HPDE6-E6E7 (cell line): ENCODE measurements at regions not wholly inside any gene's neighbourhood (a gene's known extent, or its start where the extent isn't known, plus 50 kb on each side); places are given as distances from the start of the nearest gene placed in this dataset.
A peak's percentile ranks its signal among the peaks of the same experiment; 100 is the strongest.
"Not testable (repeated sequence)": the region's sequence is repeated elsewhere in the genome, so short reads cannot be mapped to it uniquely, and the experiment has no call there.

Experiments used
- DNase-seq: peaks from one replicate; pipeline ENCODE4 v3.0.0; 2011; ENCODE audit warnings: missing footprints; ENCODE audit errors: extremely low spot score

- no peak for DNase-seq
Observed at GRCh38 chr7:17396692-17397091, 98.2 kb downstream of the AHR start.

GRCh38 chr7:17401791-17402627 is 103.6 kb downstream of the AHR start:
- DNase-seq: no peak

- no peak for DNase-seq
Observed at GRCh38 chr7:17402628-17403278, 104.3 kb downstream of the AHR start.

GRCh38 chr7:17404006-17404405 is 105.6 kb downstream of the AHR start:
- DNase-seq: no peak

- peak; percentile 55 for DNase-seq
Observed at GRCh38 chr7:17405786-17406185, 107.3 kb downstream of the AHR start.

GRCh38 chr7:17406738-17407137 is 108.3 kb downstream of the AHR start:
- no peak for DNase-seq

GRCh38 chr7:17407229-17407628 is 108.8 kb downstream of the AHR start:
- no peak for DNase-seq

GRCh38 chr7:17408245-17408903 is 109.9 kb downstream of the AHR start:
- peak; percentile 53 for DNase-seq

GRCh38 chr7:17408904-17409290 is 110.4 kb downstream of the AHR start:
- no peak for DNase-seq

GRCh38 chr7:17411922-17412321 is 113.5 kb downstream of the AHR start:
- no peak for DNase-seq

- DNase-seq: no peak
Observed at GRCh38 chr7:17412883-17413282, 114.4 kb downstream of the AHR start.

GRCh38 chr7:17415955-17416354 is 117.5 kb downstream of the AHR start:
- DNase-seq: no peak

- not testable (repeated sequence) for DNase-seq
Observed at GRCh38 chr7:17420308-17421015, 122.0 kb downstream of the AHR start.

- DNase-seq: no peak
Observed at GRCh38 chr7:17421941-17422340, 123.5 kb downstream of the AHR start.

GRCh38 chr7:17422966-17423365 is 124.5 kb downstream of the AHR start:
- no peak for DNase-seq

GRCh38 chr7:17427924-17428323 is 129.5 kb downstream of the AHR start:
- no peak for DNase-seq

GRCh38 chr7:17429579-17429978 is 131.1 kb downstream of the AHR start:
- DNase-seq: no peak

- DNase-seq: no peak
Observed at GRCh38 chr7:17432793-17433192, 134.3 kb downstream of the AHR start.

- DNase-seq: no peak
Observed at GRCh38 chr7:17434191-17434590, 135.7 kb downstream of the AHR start.

- no peak for DNase-seq
Observed at GRCh38 chr7:17434841-17435692, 136.6 kb downstream of the AHR start.

- DNase-seq: no peak
Observed at GRCh38 chr7:17436126-17436525, 137.7 kb downstream of the AHR start.
